PC-9 (cell line): ENCODE measurements at regions not wholly inside any gene's neighbourhood (a gene's known extent, or its start where the extent isn't known, plus 50 kb on each side); places are given as distances from the start of the nearest gene placed in this dataset.

ENCODE experiments used
- BruUV-seq: library from RNA; stranded (reverse); fragments of 400-500 nt; replicated peaks from 2 replicates; lab custom pipeline; 2021; lab: Mats Ljungman, UMichigan
- CTCF ChIA-PET: fragments of 300-600 bp; sonication (Branson Sonifier 250); formaldehyde crosslinking; loops from one replicate; lab custom pipeline; 2022; ENCODE audit warnings: antibody characterized with exemption; lab: Charles Lee
- POLR2A ChIA-PET: fragments of 300-600 bp; sonication (Branson Sonifier 250); formaldehyde crosslinking; loops from one replicate; lab custom pipeline; 2022; ENCODE audit warnings: antibody characterized with exemption; ENCODE audit not compliant: unreplicated experiment; lab: Charles Lee
- DNase-seq, 2 experiments: peaks; one replicate each; pipeline versions ENCODE4 v3.0.0 to v3.0.0-alpha.2; 2015 to 2022; ENCODE audit warnings: mixed read lengths in 1 of 2
- H2AFZ ChIP-seq: fragments of 200-600 bp; sonication (generic); 2 replicates; pipeline ENCODE4 v1.8.1; 2017; ENCODE audit warnings: antibody characterized with exemption
- H3F3A ChIP-seq: fragments of 200-600 bp; sonication (generic); 2 replicates; pipeline ENCODE4 v1.8.1; 2017; ENCODE audit warnings: antibody characterized with exemption, mild to moderate bottlenecking, low read depth; ENCODE audit not compliant: insufficient read depth
- H3K27ac ChIP-seq: fragments of 200-600 bp; sonication (generic); 2 replicates; pipeline ENCODE4 v1.6.1; 2016; ENCODE audit warnings: mixed run types
- H3K27me3 ChIP-seq: fragments of 200-600 bp; sonication (generic); 2 replicates; pipeline ENCODE4 v1.6.1; 2016; ENCODE audit warnings: low read depth, mixed run types; ENCODE audit not compliant: insufficient read depth
- H3K36me3 ChIP-seq: fragments of 200-600 bp; sonication (generic); 2 replicates; pipeline ENCODE4 v1.6.1; 2016; ENCODE audit warnings: low read depth, mixed run types
- H3K4me1 ChIP-seq: fragments of 200-600 bp; sonication (generic); replicated peaks from 2 replicates; pipeline ENCODE4 v1.6.1; 2016; ENCODE audit warnings: mixed run types; ENCODE audit not compliant: insufficient read depth
- H3K4me2 ChIP-seq: fragments of 200-600 bp; sonication (generic); 2 replicates; pipeline ENCODE4 v1.6.1; 2017; ENCODE audit warnings: mixed run types
- H3K4me3 ChIP-seq: fragments of 200-600 bp; sonication (generic); 2 replicates; pipeline ENCODE4 v1.6.1; 2016; ENCODE audit warnings: mixed run types
- H3K79me2 ChIP-seq: fragments of 200-600 bp; sonication (generic); 2 replicates; pipeline ENCODE4 v1.6.1; 2017; ENCODE audit warnings: low read depth, mixed run types
- H3K9me2 ChIP-seq: fragments of 200-600 bp; sonication (generic); 2 replicates; pipeline ENCODE4 v1.8.1; 2017; ENCODE audit warnings: mild to moderate bottlenecking; ENCODE audit not compliant: insufficient read depth
- H3K9me3 ChIP-seq: fragments of 200-600 bp; sonication (generic); 2 replicates; pipeline ENCODE4 v1.8.1; 2016; ENCODE audit warnings: low read depth; ENCODE audit not compliant: insufficient read depth
- H4K20me1 ChIP-seq: fragments of 200-600 bp; sonication (generic); 2 replicates; pipeline ENCODE4 v1.8.1; 2017; ENCODE audit not compliant: insufficient read depth
- EZH2 ChIP-seq: fragments of 200-600 bp; sonication (generic); IDR thresholded peaks from 2 replicates; pipeline ENCODE4 v1.8.0; 2017; ENCODE audit warnings: antibody characterized with exemption, low read depth
- intact Hi-C: fragments of 100-400 bp; cut with micrococcal nuclease; formaldehyde crosslinking; loops from one replicate; pipeline ENCODE4 v1.10.0; 2022; ENCODE audit not compliant: unreplicated experiment
- TF ChIP-seq, protein P1 (sequence below): fragments of 200-600 bp; sonication (generic); conservative IDR thresholded peaks from 2 replicates; pipeline ENCODE4 v1.6.1; 2017; ENCODE audit warnings: mixed run types, antibody characterized with exemption, mild to moderate bottlenecking, moderate library complexity

DNA sequence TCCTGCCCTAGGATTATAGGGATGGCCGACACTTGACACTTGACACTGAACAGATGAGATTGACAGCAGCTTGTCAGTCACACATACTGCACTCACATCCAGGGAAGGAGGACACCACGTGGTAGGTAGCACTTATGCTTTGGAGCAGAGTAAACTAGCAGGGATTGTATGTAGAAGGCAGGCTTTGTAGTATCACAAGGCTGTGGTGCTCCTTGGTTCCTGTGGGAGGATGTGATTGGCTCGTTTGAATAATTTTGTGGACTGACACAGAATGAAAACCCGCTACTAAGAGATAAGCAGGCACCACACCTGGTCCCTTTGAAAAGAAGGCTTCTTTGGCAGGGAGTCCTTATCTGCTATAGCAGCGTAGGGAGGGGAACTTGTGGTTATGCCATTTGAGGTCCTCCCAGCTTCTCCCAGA lies 63.6 kb upstream of the IL12B start:
- H3K27me3 ChIP-seq, result no peaks in the 10 kb centered on the region; the same call in 1 of the 2 replicates
- H3K4me2 ChIP-seq, result no peak overlapping the region
- POLR2A ChIA-PET, result no interaction called here
- no peaks in the 10 kb centered on the region for H4K20me1 ChIP-seq
- H3K9me3 ChIP-seq, result no peaks in the 10 kb centered on the region
- H3F3A ChIP-seq, result no peaks in the 10 kb centered on the region
- no peak for DNase-seq
- no peaks in the 10 kb centered on the region for H3K9me2 ChIP-seq
- no peak overlapping the region for H3K4me3 ChIP-seq
- CTCF ChIA-PET, result no interaction called here
- intact Hi-C loops, result no loop called here
- H2AFZ ChIP-seq, result no peak overlapping the region
- H3K79me2 ChIP-seq, result no peaks in the 10 kb centered on the region
- TF ChIP-seq, protein P1, sequence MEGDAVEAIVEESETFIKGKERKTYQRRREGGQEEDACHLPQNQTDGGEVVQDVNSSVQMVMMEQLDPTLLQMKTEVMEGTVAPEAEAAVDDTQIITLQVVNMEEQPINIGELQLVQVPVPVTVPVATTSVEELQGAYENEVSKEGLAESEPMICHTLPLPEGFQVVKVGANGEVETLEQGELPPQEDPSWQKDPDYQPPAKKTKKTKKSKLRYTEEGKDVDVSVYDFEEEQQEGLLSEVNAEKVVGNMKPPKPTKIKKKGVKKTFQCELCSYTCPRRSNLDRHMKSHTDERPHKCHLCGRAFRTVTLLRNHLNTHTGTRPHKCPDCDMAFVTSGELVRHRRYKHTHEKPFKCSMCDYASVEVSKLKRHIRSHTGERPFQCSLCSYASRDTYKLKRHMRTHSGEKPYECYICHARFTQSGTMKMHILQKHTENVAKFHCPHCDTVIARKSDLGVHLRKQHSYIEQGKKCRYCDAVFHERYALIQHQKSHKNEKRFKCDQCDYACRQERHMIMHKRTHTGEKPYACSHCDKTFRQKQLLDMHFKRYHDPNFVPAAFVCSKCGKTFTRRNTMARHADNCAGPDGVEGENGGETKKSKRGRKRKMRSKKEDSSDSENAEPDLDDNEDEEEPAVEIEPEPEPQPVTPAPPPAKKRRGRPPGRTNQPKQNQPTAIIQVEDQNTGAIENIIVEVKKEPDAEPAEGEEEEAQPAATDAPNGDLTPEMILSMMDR, result no peak
- no peak for TF ChIP-seq EZH2
- H3K36me3 ChIP-seq, result no peaks in the 10 kb centered on the region
- no TSS peak for BruUV-seq
- no peaks in the 10 kb centered on the region for H3K4me1 ChIP-seq
- H3K27ac ChIP-seq, result no peak overlapping the region

DNA sequence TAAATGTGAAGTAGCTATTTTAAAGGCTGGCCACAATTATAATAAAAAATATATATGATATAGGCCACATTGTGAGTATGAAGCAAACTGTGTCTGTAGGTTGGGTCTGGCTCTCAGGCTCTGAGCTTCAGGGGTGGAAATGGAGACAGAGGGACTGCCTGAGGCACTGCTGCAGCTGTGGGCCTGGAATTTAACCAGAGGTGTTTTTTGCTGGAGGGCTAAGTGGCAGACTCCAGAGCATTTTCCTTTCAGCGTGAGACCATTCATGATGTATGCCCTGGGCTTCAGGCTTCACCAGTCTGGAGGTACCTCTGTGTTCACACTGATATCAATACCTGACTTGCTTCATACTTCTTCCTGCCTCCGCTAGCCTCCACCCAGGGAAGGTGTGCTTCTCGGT lies 64.9 kb upstream of the IL12B start:
- no peak for DNase-seq
- POLR2A ChIA-PET, result no interaction called here
- intact Hi-C loops, result no loop called here

DNA sequence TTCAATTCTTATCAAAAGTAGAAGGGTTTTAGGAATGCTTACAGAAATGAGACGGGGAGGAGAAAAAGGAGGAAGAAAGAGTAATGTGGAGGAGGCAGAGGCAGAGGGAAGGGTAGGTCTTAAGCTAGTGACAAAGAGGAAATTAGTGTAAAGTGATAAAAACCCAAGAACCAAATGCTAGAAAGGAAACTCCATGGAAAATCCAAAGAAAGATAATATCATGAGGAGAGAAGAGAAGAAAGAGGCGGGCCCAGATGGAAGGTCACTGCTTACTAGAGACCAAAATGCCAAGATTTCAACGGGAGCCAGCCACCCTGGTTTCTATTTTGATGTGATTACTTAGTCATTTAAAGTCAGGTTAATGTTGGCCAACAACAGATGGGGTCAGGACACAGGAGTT lies 68.6 kb upstream of the IL12B start:
- Histone ChIP-seq H3F3A (no peaks in the 10 kb centered on the region), H3K9me2 (no peaks in the 10 kb centered on the region), H3K27me3 (no peaks in the 10 kb centered on the region), H3K4me3 (no peak overlapping the region), H3K4me2 (no peak overlapping the region), H4K20me1 (no peaks in the 10 kb centered on the region), H3K4me1 (no peaks in the 10 kb centered on the region), H3K9me3 (no peaks in the 10 kb centered on the region), H2AFZ (no peak overlapping the region), H3K36me3 (no peaks in the 10 kb centered on the region), H3K27ac (no peak overlapping the region), H3K79me2 (no peaks in the 10 kb centered on the region)
- ChIA-PET CTCF (no interaction called here), POLR2A (interaction anchor here (0.6 kb wide), 1 partner anchor 1000 kb away, joined by 8 read pairs; no protein-coding TSS in a partner anchor)
- no peak for DNase-seq
- intact Hi-C loops, result no loop called here
- no TSS peak for BruUV-seq
- TF ChIP-seq EZH2, result no peak
- TF ChIP-seq, protein P1, result no peak

More for the DNA sequence above, 64.9 kb upstream of the IL12B start:
- H4K20me1 ChIP-seq, result no peaks in the 10 kb centered on the region
- no peak for TF ChIP-seq EZH2
- no peak overlapping the region for H3K4me3 ChIP-seq
- H3K9me2 ChIP-seq, result no peaks in the 10 kb centered on the region
- no peaks in the 10 kb centered on the region for H3K4me1 ChIP-seq
- no peaks in the 10 kb centered on the region for H3K79me2 ChIP-seq
- CTCF ChIA-PET, result no interaction called here
- H3K9me3 ChIP-seq, result no peaks in the 10 kb centered on the region
- no TSS peak for BruUV-seq
- H3K4me2 ChIP-seq, result no peak overlapping the region
- H2AFZ ChIP-seq, result no peak overlapping the region
- no peak overlapping the region for H3K27ac ChIP-seq
- H3K36me3 ChIP-seq, result no peaks in the 10 kb centered on the region
- H3F3A ChIP-seq, result no peaks in the 10 kb centered on the region
- no peaks in the 10 kb centered on the region for H3K27me3 ChIP-seq

DNA sequence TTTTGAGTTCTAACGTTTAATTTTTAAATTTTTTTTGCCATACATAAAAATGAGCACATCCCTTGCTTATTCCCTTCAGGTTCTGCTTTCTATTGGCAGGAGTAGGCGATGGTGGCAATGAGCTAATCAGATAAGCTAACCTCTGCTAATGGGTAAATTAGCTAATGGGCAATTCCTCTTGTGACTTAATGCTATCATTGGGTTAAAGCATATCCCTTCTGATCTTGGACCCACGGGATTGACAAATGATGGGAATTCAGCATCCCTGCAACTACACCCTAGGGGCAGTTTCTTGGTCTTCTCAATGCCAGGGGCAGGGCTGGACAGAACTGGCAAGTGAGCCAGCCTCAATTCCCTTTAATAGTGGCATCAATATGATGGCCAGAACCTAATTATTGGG lies 70.2 kb upstream of the IL12B start:
- Histone ChIP-seq H4K20me1 (no peaks in the 10 kb centered on the region), H3K9me3 (no peaks in the 10 kb centered on the region), H3K27ac (no peak overlapping the region), H3K9me2 (no peaks in the 10 kb centered on the region), H3K4me3 (no peak overlapping the region), H3K27me3 (peaks cover 3% of the 10 kb centered on the region; the same call in 1 of the 2 replicates), H3K4me1 (no peaks in the 10 kb centered on the region), H2AFZ (no peak overlapping the region), H3F3A (no peaks in the 10 kb centered on the region), H3K36me3 (no peaks in the 10 kb centered on the region), H3K79me2 (no peaks in the 10 kb centered on the region), H3K4me2 (no peak overlapping the region)
- BruUV-seq, result no TSS peak
- POLR2A ChIA-PET, result no interaction called here
- CTCF ChIA-PET, result no interaction called here
- DNase-seq, result no peak
- TF ChIP-seq, protein P1, result no peak
- no peak for TF ChIP-seq EZH2
- intact Hi-C loops, result no loop called here
